ENCODE measurements at regions not wholly inside any gene's neighbourhood (a gene's known extent, or its start where the extent isn't known, plus 50 kb on each side); places are given as distances from the start of the nearest gene placed in this dataset.
"Not testable (repeated sequence)": the region's sequence is repeated elsewhere in the genome, so short reads cannot be mapped to it uniquely, and the experiment has no call there.

DNA sequence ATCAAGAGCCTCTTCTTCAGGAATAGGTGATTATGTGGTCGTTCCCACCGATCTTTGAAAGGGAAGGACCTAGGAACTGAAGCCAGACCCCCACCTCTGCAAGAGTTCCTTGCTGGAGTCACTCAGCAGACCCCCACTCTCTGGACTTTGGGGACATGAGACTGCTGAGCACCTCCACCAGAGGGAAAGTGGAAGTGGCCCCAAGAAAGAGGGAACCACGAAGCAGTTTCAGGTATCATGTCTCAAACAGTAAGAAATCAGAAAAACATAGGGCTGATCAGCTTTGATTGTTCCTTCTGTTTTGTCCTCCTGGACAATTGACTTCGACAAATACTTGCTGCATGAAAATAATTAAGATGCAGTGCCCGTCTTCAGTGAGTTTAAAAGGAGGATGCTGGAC, 84.2 kb upstream of the ADORA2B start:
- DNase-seq (ENCODE audit: low read depth), result not testable (repeated sequence)

DNA sequence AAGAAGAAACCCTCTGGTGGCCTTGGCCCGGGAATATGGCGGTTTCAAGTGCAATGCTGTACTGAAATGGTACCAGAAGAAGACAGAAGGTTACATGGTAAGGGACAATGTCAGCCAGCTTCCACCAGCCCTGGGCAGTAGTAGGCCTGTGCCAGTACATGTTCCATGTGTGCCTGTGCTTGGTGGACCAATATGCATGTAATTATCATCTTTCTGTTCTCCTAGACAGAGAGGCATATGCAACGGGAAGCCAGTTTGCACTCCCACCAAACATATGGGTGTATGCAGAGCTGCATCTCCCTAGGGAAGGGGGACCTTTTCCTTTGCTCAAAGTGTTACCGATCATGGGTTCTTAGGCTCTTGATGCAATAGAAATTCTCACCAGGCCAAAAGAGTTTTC, 80.9 kb upstream of the ADORA2B start:
- not testable (repeated sequence) for DNase-seq (ENCODE audit: low read depth)

DNA sequence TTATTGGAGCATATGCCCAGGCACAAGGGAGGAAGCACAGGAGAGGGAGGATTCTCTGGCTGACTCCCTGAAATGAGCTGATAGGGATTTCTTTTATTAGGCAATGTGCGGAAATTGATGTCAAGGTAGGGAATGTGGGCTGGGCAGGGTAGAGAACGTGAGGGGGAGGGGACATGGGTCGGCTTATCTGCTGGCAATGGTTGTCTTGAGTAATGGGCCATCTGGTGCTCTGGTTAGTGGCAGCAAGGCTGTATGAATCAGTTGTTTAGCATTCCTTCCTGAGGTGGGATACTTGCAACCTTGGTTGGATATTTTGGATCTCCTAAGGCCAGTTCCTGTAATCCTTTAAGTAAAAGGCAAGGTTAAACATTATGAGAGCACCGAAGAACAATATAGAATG, 80.5 kb upstream of the ADORA2B start:
- not testable (repeated sequence) for DNase-seq (ENCODE audit: low read depth)

DNA sequence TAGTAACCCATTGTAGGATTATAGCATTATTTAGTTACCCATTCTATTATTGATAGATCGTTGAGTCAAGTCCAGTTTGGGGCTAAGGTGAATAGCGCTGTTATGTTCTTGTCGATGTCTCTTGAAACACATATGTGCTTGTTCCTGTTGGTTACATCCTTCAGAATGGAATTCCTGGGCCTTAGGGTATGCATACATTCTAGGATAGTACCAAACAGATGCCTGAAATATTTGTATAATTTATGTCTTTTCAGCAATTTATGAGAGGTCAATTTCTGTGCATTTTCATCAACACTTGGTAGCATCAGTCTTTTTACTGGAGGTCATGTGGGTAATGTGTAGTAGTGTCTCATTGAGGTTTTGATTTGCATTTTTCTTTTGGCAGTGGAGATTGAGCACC, 78.9 kb upstream of the ADORA2B start:
- DNase-seq (ENCODE audit: low read depth), result not testable (repeated sequence)

DNA sequence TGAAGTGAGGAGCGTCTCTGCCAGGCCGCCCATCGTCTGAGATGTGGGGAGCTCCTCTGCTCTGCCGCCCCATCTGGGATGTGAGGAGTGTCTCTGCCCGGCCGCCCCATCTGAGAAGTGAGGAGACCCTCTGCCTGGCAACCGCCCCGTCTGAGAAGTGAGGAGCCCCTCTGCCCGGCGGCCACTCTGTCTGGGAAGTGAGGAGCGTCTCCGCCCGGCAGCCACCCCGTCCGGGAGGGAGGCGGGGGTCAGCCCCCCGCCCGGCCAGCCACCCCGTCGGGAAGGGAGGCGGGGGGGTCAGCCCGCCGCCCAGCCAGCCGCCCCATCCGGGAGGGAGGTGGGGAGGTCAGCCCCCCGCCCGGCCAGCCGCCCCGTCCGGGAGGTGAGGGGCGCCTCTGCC, 77.6 kb upstream of the ADORA2B start:
- not testable (repeated sequence) for DNase-seq (ENCODE audit: low read depth)

- not testable (repeated sequence) for DNase-seq (ENCODE audit: low read depth)
These were observed 75.1 kb upstream of the ADORA2B start for GRCh38 chr17:15869868-15870267.

GRCh38 chr17:15872677-15873076, 72.3 kb upstream of the ADORA2B start:
- not testable (repeated sequence) for DNase-seq (ENCODE audit: low read depth)

- not testable (repeated sequence) for DNase-seq (ENCODE audit: low read depth)
These were observed 66.9 kb upstream of the ADORA2B start for GRCh38 chr17:15877882-15878500.

DNA sequence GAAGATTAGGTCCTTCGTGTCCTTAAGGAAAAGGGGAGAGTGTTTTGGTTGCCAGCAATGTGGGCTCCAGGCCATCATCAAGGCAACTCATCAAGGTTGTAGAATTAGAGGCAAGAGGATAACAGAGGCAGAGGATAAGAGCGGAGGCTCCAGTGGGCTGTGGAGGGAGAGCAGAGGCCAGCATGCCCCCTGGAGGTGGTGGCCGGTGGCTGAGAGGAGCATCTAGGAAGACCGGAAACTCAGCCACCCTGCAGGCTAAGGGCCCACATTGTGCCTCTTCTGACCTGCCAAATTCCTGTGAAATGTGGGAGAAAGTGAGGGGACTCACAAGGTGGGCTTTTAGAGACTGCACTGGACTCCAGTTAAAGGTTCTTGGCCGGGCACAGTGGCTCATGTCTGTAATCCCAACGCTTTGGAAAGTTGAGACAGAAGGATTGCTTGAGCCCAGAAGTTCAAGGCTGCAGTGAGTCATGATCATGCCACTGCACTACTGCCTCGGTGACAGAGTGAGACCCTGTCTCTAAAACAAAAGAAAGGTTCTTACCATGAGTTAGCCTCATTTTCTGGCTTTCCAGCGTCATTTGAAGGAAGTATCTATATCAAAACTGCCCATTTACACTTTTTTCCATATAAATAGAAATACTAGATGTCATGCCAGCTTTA, 62.7 kb upstream of the ADORA2B start:
- no peak for DNase-seq (ENCODE audit: low read depth)

DNA sequence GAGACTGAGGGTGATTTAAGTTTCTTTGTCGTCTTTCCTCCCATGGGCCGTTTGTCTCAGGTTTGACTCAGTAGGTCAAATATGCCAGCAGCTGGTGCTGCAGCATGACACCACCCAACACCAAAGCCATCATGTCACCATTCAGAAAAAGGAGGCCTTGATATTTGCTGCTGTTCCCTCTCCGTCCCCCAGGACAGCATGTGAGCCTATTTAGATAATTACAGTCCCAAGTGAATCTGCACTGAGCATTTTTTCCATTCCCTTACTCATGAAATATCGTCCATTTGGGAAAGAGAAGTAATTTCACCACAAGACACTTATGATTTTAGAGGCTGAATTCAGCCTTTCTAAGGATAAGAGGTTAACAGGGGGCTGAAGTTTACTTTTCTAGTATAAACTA, 62.2 kb upstream of the ADORA2B start:
- DNase-seq (ENCODE audit: low read depth), result no peak

DNA sequence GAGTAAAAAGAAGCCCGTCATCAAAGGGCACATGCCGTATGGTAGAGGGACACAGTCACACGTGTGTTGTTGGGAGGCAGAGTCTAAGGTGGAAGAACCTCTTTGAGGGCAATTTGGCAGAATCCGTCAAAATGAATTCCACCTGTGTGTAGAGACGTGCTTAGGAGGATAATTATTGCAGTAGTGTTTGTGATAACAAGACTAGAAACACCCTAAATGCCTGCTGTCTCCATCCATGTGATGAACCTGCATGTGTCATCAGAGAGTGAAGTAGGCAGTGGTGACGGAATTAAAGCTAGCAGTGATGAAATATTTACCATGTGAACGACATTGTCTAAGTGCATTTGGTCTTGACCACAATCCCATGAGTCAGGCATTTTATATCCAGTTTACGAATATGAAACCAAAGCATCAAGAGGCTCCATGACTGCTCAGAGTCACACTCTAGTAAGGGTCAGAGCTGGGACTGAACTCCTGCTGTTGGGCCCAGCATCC, 61.3 kb upstream of the ADORA2B start:
- no peak for DNase-seq (ENCODE audit: low read depth)

DNA sequence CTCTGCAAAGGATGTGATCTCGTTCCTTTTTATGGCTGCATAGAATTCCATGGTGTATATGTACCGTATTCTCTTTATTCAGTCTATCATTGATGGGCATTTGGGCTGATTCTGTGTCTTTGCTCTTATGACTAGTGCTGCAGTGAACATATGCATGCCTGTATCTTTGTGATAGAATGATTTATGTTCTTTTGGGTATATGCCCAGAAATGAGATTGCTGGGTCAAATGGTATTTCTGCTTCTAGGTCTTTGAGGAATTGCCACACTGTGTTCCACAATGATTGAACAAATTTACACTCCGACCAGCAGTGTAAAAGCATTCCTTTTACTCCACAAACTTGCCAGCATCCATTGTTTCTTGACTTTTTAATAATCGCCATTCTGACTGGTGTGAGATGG, 60.2 kb upstream of the ADORA2B start:
- DNase-seq (ENCODE audit: low read depth), result no peak

- no peak for DNase-seq (ENCODE audit: low read depth)
These were observed 59.2 kb upstream of the ADORA2B start for GRCh38 chr17:15885770-15886169.

DNA sequence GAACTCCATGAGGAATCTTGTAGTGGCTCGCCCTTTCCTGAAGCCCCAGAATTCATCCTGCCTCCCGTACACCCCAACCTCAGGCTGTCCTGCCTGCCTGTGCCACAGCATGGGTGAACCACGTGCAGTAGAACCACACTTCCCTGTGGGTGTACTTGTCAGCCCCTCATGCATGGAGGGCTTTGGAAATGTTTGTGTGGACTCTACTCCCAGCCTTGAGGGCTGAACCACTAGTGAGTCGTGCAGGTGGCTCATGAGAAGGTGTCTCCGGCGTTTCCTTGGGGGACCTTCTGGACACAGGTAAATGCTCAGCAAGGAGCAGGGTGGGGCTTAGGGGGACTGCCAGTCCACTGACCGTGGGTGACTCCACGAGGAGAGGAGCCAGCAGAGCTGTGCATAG, 58.7 kb upstream of the ADORA2B start:
- no peak for DNase-seq (ENCODE audit: low read depth)

DNA sequence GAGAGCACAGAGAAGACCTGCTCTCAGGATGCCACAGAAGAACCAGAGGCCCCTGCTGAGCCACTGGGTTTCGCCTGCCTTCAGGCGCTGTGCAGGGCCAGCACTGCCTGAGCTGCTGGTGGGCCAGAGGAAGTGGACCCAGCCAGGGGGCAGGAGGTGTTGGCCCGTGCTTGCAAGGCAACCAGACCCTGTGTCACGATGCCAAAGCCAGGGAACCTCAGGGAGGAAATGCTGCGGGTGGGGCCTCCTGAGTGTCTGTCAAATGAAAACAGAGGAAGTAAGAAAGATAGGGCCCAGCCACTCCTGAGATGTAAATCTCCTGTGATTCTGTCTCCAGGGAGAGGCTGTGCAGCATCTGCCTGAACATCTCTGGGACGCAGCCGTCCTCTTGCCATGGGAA, 58.1 kb upstream of the ADORA2B start:
- DNase-seq (ENCODE audit: low read depth), result no peak

DNA sequence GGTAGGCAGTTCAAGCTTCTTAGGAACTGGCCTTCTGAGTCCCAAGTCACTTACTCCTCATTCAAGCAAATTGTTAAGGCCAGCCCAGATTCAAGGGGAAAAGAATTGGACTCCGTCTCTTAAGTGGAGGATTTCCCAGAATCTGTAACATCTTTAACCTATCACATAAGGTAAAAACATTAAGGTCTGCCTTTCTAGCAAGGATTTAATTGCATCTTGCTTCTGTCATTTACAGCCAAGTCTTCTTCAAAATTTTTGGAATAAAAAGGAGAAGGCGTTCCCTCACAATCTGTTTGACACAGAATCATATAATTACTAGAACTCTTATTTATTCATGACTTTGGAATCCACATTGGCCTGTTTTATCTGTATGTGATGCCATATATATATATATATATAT, 56.5 kb upstream of the ADORA2B start:
- DNase-seq (ENCODE audit: low read depth), result no peak

DNA sequence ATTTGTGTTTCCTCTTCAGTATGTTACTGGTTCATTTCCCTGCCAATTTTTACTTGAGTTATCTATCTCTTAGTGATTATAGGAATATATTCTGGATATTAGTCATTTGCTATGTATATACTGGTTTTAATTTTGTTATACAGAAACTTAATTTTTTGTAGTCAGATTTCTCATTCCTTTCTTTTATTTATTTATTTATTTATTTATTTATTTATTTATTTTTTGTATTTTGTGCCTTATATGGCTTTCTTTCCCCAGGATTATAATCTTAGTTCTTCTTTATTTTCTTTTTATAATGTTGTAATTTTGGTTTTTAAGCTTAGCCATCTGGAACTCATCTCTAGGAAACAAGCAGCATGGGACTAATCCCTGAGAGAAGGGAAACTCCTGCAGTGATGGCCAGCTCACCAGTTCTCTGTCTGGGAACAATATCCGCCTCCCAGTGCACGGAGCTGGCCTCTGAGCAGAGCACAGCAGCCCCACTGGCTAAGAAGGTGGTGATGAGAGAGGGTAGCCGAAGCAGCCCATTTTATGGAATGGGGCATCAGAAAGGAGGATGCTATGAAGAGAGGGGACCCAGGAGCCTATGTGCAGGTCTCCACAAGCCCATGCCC, 54.5 kb upstream of the ADORA2B start:
- DNase-seq (ENCODE audit: low read depth), result no peak

DNA sequence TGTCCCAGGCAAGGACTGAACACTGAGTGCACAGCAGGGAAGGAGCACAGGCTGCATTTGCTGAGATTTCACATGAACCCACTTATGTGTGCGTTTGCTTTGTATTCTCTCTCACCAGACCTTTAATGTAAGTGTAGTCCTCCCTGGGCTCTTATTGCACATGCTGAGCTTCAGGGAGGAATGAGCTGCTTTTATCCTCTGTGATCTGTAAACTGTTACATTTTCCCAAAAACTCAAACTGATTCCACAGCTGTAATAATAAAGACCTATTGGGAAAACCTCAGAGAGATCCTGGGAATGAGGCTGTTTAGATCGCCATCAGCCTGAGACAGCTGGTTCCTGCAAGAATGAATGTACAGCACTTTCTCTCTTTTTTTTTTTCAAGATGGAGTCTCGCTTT, 53.6 kb upstream of the ADORA2B start:
- no peak for DNase-seq (ENCODE audit: low read depth)

- DNase-seq (ENCODE audit: low read depth), result no peak
These were observed 52.7 kb upstream of the ADORA2B start for GRCh38 chr17:15892244-15892643.

- no peak for DNase-seq (ENCODE audit: low read depth)
These were observed 51.9 kb upstream of the ADORA2B start for GRCh38 chr17:15892731-15893657.

GRCh38 chr17:15893658-15894024, 51.3 kb upstream of the ADORA2B start:
- no peak for DNase-seq (ENCODE audit: low read depth)

DNA sequence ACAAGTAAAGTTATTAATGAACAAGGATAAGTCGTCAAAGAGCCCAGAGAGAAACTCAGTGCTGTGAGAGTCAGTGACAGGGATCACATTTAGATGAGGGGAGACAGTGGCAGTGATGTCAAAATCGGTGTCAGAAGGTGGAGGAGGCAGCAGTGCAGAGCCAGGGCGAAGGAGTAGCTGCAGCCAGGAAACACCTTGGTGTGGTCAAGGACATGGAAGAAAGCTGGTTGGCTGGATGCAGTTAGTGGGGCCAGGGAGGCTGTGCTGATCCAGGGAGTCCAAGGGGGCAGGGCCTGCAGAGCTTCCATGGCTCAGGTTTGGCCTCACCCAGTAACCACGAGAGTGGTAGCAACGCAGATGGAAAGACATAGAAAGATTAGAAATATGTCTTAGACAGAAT, 50.7 kb upstream of the ADORA2B start:
- no peak for DNase-seq (ENCODE audit: low read depth)

Measured in stimulated activated CD8-positive, alpha-beta memory T cell treated with anti-CD3 and anti-CD28 coated beads, Interleukin-15, amount 100 ng/mL, for 24 hours (primary cell).